ENCODE measurements at regions not wholly inside any gene's neighbourhood (a gene's known extent, or its start where the extent isn't known, plus 50 kb on each side); places are given as distances from the start of the nearest gene placed in this dataset.

DNA sequence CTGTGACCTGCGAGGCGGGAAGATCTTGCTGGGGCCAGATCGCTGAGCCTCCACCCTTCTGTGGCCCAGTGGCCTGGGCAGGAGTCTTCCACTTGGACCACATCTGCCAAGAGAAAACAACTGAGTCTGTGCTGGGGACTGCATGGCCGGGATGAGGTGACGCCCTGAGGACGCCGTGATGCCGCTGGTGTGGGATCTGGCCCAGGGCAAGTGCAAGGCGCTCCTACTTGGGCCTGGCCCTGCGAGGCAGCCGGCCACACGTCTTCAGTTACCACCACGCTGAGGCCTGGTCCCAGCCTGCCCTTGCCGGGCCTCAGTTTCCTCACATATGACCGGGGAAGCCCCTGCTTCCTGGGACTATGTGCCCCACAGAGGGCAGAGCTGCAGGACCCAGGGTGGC lies 133.4 kb downstream of the SLC25A46 start:
- TF ChIP-seq, protein P1, sequence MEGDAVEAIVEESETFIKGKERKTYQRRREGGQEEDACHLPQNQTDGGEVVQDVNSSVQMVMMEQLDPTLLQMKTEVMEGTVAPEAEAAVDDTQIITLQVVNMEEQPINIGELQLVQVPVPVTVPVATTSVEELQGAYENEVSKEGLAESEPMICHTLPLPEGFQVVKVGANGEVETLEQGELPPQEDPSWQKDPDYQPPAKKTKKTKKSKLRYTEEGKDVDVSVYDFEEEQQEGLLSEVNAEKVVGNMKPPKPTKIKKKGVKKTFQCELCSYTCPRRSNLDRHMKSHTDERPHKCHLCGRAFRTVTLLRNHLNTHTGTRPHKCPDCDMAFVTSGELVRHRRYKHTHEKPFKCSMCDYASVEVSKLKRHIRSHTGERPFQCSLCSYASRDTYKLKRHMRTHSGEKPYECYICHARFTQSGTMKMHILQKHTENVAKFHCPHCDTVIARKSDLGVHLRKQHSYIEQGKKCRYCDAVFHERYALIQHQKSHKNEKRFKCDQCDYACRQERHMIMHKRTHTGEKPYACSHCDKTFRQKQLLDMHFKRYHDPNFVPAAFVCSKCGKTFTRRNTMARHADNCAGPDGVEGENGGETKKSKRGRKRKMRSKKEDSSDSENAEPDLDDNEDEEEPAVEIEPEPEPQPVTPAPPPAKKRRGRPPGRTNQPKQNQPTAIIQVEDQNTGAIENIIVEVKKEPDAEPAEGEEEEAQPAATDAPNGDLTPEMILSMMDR (IDR thresholded peaks at IDR 0.05 in 8 of 11, conservative IDR thresholded peaks at IDR 0.05 in 3 of 11) = no peak
- TF ChIP-seq POLR2AphosphoS5 (IDR thresholded peaks at IDR 0.05) = no peak
